ENCODE measurements at regions not wholly inside any gene's neighbourhood (a gene's known extent, or its start where the extent isn't known, plus 50 kb on each side); places are given as distances from the start of the nearest gene placed in this dataset.

DNA sequence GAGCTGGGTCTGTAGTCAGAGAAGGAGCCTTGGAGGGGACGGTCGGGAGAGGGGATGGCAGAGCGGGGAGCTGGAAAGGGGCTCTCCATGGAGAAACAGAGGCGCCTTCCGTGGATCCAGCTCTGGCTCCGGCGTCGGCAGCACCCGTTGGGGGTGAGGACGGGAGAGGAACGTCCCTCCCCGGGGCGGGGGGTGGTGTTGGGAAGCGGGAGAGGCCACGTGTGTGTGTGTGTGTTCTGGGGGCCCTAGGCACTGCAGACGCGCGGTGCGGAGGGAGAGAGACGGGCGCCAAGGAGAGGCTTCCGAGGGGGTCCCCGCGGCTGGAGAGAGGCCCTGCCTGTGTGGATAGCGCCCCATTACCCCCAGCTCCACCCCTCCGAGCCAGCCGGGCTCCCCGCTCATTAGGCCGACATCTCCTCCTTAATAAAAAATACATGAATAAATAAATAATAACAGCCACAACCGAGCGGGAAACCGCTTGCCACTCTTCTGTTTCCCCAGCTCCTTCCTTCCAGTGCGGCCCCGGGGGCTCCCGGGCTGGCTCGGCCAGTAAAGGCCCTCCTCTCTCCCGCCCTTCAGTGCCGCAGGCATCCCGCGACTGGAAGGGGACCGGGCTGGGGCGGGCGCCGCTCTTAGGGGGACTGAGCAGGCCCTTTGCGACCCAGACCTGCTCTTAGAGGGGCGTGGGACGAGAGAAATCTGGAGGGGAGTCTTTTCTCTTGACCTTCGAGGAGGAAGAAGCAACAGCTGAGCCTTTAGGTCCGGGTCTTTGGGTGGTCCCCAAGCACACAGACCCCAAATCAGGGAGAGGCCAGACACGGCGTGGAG is 71.3 kb upstream of the ARAP3 start:
- in situ Hi-C loops (cut with HindIII; ENCODE audit: low sequenced_read_pairs) = loop anchor here (5.0 kb wide), 1 partner anchor 36 kb away; no protein-coding TSS in a partner anchor

DNA sequence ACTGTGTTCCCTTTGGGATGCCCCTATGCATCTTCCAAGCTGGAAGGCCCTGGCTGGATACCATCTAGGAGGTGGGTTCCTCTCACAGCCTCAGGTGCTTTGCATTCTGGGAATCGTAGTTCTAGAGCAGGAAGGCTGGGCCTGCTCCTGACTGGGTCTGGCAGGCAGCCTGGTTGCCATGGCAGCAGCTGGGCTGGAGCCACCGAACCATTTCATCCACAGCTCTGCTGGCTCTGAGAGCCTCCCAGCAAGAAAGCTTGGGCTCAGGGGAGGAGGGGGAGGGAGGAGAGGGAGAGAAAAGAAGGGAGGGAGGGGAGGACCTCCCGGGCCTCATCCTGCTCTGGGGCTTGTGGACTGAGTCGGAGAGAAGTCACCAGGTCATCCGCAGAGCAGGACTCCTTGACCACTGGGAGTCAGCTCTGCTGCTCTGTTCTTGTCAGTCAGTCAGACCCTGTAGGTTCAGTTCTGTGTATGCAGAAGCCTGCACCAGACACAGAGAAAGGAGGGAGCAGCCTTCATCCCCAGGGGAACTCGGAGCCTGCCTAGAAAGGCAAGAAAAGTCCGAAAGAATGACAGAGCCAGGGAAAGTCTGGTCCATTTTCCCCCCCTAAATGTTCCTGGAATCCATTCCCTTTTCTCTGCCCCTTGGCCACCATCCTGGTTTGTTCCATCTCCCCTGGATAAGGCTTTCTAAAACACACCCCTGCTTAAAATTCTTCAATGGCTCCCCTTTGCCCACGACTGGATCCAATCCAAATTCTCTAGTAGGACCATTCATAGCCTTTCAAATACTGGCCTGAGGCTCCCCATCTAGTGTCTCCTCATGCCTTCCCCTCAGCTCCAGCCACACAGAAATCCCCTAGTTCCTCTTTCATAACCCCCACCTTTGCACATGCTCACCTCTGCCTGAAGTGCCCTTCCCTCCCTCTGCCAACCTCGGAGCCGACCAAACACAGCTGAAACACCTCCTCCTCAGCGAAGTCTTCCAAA is 65.4 kb upstream of the ARAP3 start:
- in situ Hi-C loops (cut with HindIII; ENCODE audit: low sequenced_read_pairs) = no loop called here

DNA sequence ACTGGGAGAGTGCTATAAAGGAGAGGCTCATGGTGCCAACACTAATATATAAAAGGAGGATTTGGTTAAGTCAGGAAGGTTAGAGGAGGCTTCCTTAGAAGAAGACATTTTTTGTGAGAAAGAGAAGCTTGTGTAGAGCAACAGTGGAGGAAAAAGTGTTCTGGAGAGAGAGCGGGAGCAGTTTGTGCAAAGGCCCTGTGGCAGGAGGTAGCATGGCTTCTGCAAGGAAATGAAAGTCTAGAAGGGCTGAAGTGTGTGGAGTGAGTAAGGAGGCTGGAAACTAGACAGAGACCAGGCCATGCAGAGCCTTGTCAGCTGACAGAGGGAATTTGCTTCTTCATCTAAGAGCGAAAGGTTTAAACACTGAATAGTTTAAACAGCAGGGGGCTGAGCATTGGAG is 64.4 kb upstream of the ARAP3 start:
- in situ Hi-C loops (cut with HindIII; ENCODE audit: low sequenced_read_pairs) = no loop called here

DNA sequence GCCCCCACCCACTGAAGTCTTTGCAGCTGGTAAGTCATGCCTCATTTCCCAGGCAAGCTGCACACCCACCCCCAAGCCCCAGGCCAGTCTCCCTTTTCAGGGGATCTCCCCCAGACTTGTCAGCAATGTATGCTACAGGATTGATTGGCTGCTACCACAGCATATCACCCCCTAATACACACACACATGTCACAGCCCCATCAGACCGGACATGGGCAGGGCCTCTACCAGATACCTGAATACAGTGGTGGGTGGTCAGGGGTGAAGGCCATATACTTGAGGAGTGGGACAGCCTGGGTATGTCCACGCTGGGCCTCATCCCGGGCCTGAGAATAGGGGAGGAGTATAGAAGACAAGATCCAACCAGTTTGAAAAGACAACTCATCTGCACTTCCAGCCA is 63.4 kb upstream of the ARAP3 start:
- in situ Hi-C loops (cut with HindIII; ENCODE audit: low sequenced_read_pairs) = no loop called here

DNA sequence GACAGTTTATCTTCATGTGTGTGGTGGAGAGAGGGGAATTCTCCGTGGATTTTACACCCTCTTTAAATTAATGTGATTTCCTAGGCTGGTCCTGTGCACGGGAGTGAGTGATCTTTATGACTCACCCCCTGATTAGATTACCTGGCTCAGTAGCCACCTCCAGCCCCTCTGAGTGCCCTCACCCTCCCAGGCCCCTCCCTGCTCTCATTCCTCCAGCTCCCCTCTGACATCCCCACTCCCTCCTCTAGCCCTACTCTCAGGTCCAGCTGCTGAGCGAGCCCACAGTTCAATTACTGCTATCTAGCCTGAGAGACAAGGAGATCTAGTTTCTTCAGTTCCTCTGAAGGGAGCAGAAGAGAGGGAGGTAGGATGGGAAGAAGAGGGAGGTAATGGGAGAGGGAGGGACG is 61.8 kb upstream of the ARAP3 start:
- in situ Hi-C loops (cut with HindIII; ENCODE audit: low sequenced_read_pairs) = no loop called here

DNA sequence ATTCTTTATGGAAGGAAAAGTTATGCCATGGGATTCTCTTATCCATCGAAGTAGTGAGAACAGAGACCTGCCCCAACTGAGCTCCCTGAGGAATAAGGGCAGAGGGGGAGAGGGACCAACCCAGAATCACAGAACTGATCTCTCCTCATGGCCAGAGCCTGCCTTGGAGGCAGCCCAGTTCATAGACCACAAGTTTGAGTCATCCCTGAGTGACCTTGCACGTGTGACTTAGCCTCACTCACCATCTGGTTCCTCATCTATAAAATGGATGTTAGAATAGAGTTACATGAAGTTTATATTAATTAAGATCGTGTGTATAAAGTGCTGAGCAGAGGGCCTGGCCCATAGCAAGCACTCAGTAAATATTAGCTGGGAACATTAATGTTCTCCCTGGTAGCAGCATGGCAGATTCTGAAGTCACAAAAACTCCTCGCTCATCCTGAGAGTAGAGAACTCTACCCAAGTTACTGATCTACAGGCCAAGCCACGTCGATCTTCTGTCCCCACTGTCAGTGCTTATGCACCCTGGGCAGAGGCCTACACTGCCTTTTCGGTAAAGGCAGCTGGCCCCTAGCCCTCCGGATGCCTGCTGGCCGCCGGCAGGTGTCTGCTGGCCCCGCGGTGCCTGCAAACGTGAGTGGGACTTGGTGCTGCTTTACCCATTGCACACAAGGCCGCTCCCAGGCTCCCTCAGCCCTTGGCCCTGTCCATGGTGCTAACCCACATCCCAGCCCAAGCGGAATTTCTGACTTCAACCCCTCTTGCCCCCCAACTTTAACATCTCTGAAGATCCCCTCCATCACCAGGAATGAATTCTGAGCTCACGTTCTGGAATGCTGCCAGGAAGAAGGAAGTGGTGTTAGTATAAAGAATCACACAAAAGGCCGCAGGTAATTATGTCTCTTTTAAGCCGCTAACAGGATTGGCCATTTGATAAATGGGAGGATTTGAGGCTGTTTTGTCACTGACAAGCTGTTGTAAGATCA is 61.1 kb upstream of the ARAP3 start:
- in situ Hi-C loops (cut with HindIII; ENCODE audit: low sequenced_read_pairs) = no loop called here

DNA sequence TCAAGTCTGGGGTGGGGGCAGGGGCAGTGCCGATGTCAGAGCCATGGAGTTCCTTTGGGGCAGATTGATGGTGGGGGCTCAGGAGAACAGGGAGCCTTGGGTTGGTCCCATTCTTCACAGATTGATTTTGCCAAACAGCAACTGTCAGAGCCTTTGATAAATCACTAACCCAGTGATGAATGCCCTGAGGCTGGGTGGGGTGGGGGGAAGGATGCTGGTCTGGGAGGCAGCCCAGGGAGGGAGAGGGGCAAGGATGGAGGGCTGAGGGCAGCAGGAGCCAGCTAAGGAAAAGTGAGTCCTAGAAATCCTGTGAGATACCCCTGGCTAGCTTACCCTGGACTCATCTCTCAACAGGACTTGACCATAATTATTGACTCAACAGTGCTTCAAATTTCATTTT is 60.1 kb upstream of the ARAP3 start:
- in situ Hi-C loops (cut with HindIII; ENCODE audit: low sequenced_read_pairs) = no loop called here

DNA sequence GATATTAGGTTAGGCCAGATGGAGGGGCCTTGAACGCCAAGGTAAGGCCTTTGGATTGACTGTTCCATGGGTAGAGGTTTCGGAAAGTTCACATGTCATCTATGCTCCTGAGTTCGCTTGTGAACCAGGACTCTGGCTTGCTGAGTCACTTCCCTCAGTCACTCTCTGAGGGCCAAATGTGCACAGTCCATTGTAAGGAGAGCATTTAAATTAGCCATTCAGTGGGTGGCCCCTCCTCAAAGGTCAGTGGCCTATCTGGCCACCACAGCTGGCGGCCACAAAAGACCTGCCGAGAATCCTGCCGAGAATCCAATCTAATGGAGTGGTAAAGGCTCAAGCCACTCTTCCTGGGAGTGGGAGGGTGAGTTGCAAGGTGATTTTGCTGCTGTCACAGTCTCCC is 58.9 kb upstream of the ARAP3 start:
- in situ Hi-C loops (cut with HindIII; ENCODE audit: low sequenced_read_pairs) = no loop called here

DNA sequence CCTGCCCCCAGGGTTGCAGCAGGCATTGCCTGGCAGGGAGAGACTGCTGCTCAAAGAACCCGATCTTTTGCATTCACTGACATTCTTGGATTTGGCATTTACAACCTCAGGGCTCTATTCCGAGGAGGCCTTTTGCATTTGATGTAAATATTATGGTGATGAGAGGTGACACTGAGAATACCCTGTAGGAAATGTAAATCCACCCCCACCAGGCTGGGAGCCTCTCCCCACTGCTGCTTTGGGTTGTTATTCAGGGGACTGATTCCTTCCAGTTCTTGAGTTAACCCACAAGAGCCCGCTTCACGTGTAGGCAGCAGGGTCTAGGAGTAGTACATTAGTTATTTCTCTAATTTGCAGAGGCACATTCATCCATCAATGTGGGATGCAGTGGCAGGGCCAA is 55.5 kb upstream of the ARAP3 start:
- in situ Hi-C loops (cut with HindIII; ENCODE audit: low sequenced_read_pairs) = no loop called here

DNA sequence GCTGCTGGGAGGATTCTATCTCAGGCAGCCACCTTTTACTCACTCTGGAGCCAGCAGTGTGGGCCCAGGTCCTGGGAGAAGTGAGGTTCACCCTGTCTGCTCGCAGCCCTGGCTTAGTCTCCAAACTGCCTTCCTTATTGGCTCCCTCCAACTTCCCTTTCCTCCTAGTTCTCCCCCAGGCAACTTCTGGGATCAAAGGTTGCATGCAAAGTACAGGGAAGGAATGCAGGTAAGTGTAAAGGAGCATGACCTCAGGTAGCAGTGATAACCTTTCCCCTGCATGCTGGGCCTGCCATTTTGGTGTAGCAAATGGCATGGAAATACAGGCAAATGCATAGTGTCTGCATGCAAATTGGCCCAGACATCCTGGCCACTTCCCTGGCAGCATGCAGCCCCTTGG is 53.8 kb upstream of the ARAP3 start:
- in situ Hi-C loops (cut with HindIII; ENCODE audit: low sequenced_read_pairs) = no loop called here

DNA sequence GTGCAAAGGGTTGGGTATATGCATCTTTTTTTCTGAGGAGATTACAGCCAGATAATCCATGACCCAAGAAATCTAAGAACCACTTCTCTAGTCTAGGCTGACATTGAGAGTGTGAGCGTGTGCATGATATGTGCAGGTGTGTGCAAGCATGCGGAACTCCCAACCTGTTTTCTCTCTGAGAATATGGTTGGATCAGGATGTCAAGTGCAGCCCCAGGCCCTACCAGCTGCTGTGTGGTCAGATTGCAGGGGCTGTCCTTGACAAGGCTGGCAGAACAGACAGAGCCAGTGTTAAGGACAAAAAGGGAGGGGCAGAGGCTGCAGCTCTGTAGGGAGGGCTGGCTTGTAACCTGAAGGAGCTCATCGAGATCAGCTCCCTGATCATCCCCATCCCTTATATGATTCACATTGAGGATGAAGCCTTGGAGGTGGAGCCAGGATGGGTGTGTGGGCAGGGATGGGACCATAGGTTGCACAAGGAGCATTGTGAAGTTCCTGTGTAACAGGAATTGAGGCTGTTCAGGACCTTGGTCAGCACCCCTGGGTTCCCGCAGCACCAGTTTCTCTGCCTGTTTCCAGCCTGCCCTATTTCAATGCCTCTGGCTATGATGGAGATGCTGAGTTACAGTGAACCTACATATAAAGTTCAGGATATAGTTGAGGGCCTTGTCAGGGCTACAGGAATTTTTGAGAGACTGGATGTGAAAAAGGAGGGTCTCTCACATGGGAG is 52.6 kb upstream of the ARAP3 start:
- in situ Hi-C loops (cut with HindIII; ENCODE audit: low sequenced_read_pairs) = loop anchor here (5.0 kb wide), 1 partner anchor 33 kb away; no protein-coding TSS in a partner anchor

DNA sequence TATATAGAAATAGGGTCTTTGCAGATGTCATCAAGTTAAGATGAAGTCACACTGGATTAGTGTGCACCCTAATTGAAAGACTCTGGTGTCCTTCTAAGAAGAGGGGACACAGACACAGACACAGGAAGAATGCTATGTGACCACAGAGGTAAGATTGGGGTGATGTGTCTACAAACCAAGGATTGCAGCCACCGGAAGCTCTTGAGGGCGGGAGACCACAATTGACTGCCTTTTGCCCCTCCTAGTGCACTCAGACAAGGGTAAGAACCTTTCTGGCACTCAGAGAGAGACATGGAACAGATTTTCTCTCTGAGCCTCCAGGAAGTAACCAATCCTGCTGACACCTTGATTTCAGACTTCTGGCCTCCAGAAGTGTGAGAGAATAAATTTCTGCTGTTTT is 51.2 kb upstream of the ARAP3 start:
- in situ Hi-C loops (cut with HindIII; ENCODE audit: low sequenced_read_pairs) = loop anchor here (5.0 kb wide), 1 partner anchor 34 kb away; no protein-coding TSS in a partner anchor

DNA sequence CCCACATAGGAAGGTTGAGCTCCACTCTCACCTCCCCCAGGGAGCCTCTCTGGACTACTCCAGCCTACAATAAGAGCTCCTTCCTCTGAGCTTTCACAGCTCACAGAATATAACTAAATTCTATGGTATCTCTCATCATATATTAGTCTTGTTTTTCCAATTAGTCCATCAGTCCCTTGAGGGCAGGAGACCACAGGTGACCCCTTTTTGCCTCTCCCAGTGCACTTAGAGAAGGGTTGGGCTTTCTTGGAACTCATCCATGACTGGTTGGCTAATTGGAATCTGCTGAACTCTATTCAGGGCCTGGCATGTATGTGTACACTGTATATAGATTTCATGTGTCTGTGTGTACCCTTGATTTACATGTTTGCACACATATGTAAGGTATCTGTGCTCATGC is 50.4 kb upstream of the ARAP3 start:
- in situ Hi-C loops (cut with HindIII; ENCODE audit: low sequenced_read_pairs) = loop anchor here (5.0 kb wide), 1 partner anchor 35 kb away; no protein-coding TSS in a partner anchor
